GM10248 (cell line): ENCODE measurements at regions not wholly inside any gene's neighbourhood (a gene's known extent, or its start where the extent isn't known, plus 50 kb on each side); places are given as distances from the start of the nearest gene placed in this dataset.
"Not testable (repeated sequence)": the region's sequence is repeated elsewhere in the genome, so short reads cannot be mapped to it uniquely, and the experiment has no call there.

Source experiments
- CTCF ChIA-PET: fragments of 300-600 bp; sonication (Branson Sonifier 250); formaldehyde crosslinking; extraction: SDS; loops from one replicate; lab custom pipeline; 2021; ENCODE audit warnings: antibody characterized with exemption; lab: Yijun Ruan, JAX
- POLR2A ChIA-PET: fragments of 350-650 bp; sonication (Branson Sonifier 250); formaldehyde crosslinking; extraction: SDS; loops from one replicate; lab custom pipeline; 2020; ENCODE audit warnings: antibody characterized with exemption; lab: Yijun Ruan, JAX
- DNase-seq: peaks from one replicate; pipeline ENCODE4 v3.0.0; 2012; ENCODE audit errors: extremely low spot score
- TF ChIP-seq, protein P1 (sequence below): IDR thresholded peaks from 2 replicates; pipeline ENCODE4 v1.5.1; 2012; ENCODE audit warnings: mild to moderate bottlenecking, low read depth; ENCODE audit errors: extremely low read depth, missing control alignments, control extremely low read depth

DNA sequence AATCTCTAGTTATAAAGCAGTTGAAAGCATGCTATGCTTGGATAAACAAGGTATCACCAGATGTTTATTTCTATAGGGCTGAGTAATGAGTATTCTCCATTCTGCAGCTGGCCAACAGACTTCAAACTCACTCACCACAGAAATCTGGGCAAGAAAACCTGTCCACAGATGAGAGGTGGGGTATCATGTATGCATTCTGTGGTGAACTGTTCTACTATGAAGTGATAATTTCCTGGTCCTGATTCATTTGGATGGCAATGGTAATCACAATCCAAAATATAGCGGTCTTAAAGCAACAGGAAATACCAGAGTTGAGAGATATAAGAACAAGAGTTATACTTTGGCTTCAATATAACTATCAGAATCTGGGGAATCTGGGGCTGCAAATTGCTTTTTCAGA is 65.9 kb upstream of the EFNA5 start:
- TF ChIP-seq, protein P1, sequence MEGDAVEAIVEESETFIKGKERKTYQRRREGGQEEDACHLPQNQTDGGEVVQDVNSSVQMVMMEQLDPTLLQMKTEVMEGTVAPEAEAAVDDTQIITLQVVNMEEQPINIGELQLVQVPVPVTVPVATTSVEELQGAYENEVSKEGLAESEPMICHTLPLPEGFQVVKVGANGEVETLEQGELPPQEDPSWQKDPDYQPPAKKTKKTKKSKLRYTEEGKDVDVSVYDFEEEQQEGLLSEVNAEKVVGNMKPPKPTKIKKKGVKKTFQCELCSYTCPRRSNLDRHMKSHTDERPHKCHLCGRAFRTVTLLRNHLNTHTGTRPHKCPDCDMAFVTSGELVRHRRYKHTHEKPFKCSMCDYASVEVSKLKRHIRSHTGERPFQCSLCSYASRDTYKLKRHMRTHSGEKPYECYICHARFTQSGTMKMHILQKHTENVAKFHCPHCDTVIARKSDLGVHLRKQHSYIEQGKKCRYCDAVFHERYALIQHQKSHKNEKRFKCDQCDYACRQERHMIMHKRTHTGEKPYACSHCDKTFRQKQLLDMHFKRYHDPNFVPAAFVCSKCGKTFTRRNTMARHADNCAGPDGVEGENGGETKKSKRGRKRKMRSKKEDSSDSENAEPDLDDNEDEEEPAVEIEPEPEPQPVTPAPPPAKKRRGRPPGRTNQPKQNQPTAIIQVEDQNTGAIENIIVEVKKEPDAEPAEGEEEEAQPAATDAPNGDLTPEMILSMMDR, result no peak

GRCh38 chr5:107736089-107736488 is 65.4 kb upstream of the EFNA5 start:
- DNase-seq, POLR2A ChIA-PET, CTCF ChIA-PET: not testable (repeated sequence)

More for the DNA sequence above, 65.9 kb upstream of the EFNA5 start:
- CTCF ChIA-PET, result no interaction called here
- DNase-seq, result no peak
- POLR2A ChIA-PET, result no interaction called here

DNA sequence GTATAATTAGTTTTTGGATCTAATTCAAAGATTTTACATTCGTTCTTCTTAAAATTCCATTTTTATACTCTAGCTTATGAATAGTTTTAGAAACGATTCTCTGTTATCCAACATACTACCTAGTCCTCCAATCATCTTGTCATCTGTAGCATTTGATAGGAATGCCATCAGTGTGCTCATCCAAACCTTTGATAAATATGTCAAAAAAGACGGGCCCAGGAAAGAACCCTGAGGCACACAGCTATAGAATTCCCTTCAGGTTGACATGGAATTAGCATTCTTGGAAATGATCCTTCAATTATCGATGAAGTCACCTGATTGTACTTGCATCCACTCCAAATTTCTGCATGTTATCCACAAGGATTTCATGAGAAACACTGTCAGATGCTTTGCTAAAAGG is 64.8 kb upstream of the EFNA5 start:
- DNase-seq, result no peak
- TF ChIP-seq, protein P1, result no peak
- CTCF ChIA-PET, result interaction anchor here (1.0 to 1.3 kb wide), 2 partner anchors 10 to 13 kb away, joined by 3 to 4 read pairs; no protein-coding TSS in a partner anchor
- POLR2A ChIA-PET, result no interaction called here

- TF ChIP-seq, protein P1, result no peak
- ChIA-PET POLR2A (no interaction called here), CTCF (no interaction called here)
- no peak for DNase-seq
Measured at GRCh38 chr5:107726896-107727295, 56.2 kb upstream of the EFNA5 start.

- TF ChIP-seq, protein P1, result no peak
- ChIA-PET POLR2A (no interaction called here), CTCF (no interaction called here)
- no peak for DNase-seq
Measured at GRCh38 chr5:107724642-107725041, 53.9 kb upstream of the EFNA5 start.

DNA sequence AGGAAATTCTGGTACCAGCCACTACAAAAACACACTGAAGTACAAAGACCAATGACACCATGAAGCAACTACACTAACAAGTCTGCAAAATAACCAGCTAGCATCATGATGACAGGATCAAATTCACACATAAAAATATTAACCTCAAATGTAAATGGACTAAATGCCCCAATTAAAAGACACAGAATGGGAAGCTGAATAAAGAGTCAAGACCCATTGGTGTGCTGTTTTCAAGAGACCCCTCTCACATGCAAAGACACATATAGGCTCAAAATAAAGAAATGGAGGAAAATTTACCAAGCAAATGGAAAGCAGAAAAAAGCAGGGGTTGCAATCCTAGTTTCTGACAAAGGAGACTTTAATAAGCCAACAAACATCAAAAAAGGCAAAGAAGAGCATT is 50.5 kb upstream of the EFNA5 start:
- DNase-seq, POLR2A ChIA-PET: not testable (repeated sequence)
- CTCF ChIA-PET, result interaction anchor here (1.2 to 1.6 kb wide), 2 partner anchors 15 to 17 kb away, joined by 4 read pairs; no protein-coding TSS in a partner anchor
